Fibroblast of the conjunctiva (primary cell): ENCODE measurements at regions not wholly inside any gene's neighbourhood (a gene's known extent, or its start where the extent isn't known, plus 50 kb on each side); places are given as distances from the start of the nearest gene placed in this dataset.

Source experiments
- DNase-seq: peaks from one replicate; pipeline ENCODE4 v3.0.0-alpha.2; 2010; ENCODE audit warnings: low read depth

- DNase-seq = no peak
These were observed 1038.4 kb downstream of the EPHA7 start for GRCh38 chr6:92380803-92381601.

- DNase-seq = no peak
These were observed 1042.2 kb downstream of the EPHA7 start for GRCh38 chr6:92377137-92377536.

GRCh38 chr6:92376691-92377090 is 1042.7 kb downstream of the EPHA7 start:
- DNase-seq = no peak

- no peak for DNase-seq
These were observed 1047.8 kb downstream of the EPHA7 start for GRCh38 chr6:92371211-92372208.

GRCh38 chr6:92369309-92369708 is 1050.0 kb downstream of the EPHA7 start:
- no peak for DNase-seq

- DNase-seq = no peak
These were observed 1054.3 kb downstream of the EPHA7 start for GRCh38 chr6:92364948-92365541.

GRCh38 chr6:92363111-92363510 is 1056.2 kb downstream of the EPHA7 start:
- DNase-seq = no peak

GRCh38 chr6:92362404-92362803 is 1057.0 kb downstream of the EPHA7 start:
- no peak for DNase-seq

GRCh38 chr6:92361990-92362389 is 1057.4 kb downstream of the EPHA7 start:
- no peak for DNase-seq

GRCh38 chr6:92354270-92354829 is 1065.0 kb downstream of the EPHA7 start:
- no peak for DNase-seq

GRCh38 chr6:92352130-92352529 is 1067.2 kb downstream of the EPHA7 start:
- DNase-seq = no peak

- no peak for DNase-seq
These were observed 1078.2 kb downstream of the EPHA7 start for GRCh38 chr6:92341201-92341600.

- no peak for DNase-seq
These were observed 1079.3 kb downstream of the EPHA7 start for GRCh38 chr6:92339936-92340640.

GRCh38 chr6:92337571-92337970 is 1081.8 kb downstream of the EPHA7 start:
- DNase-seq = no peak

GRCh38 chr6:92329208-92329847 is 1090.0 kb downstream of the EPHA7 start:
- DNase-seq = peak; percentile 30

GRCh38 chr6:92315312-92315711 is 1104.0 kb downstream of the EPHA7 start:
- DNase-seq = no peak

- DNase-seq = peak; percentile 31
These were observed 1122.3 kb downstream of the EPHA7 start for GRCh38 chr6:92297101-92297500.

- DNase-seq = no peak
These were observed 1127.3 kb downstream of the EPHA7 start for GRCh38 chr6:92292067-92292466.

- no peak for DNase-seq
These were observed 1129.5 kb downstream of the EPHA7 start for GRCh38 chr6:92289831-92290230.

- no peak for DNase-seq
These were observed 1137.7 kb downstream of the EPHA7 start for GRCh38 chr6:92281571-92282076.

GRCh38 chr6:92275150-92275549 is 1144.2 kb downstream of the EPHA7 start:
- DNase-seq = no peak
